ENCODE measurements at regions not wholly inside any gene's neighbourhood (a gene's known extent, or its start where the extent isn't known, plus 50 kb on each side); places are given as distances from the start of the nearest gene placed in this dataset.

- H3K4me2 ChIP-seq (ENCODE audit: insufficient read depth in 1 of 2, low read depth in 2 of 2, low read length in 2 of 2) = no peak overlapping the region
- H3K56ac ChIP-seq (replicated peaks; ENCODE audit: insufficient read length, low read depth, low read length) = no peak overlapping the region
- DNase-seq (ENCODE audit: low read depth in 1 of 2, low spot score in 2 of 2) (peak in 1 of 2 experiments; percentile 26), FAIRE-seq (no peak)
- ChIA-PET CTCF (ENCODE audit: partially characterized antibody) (interaction anchor here (1.0 to 10.9 kb wide), 4 partner anchors 15 to 66 kb away, joined by 3 to 55 read pairs (median 3); no protein-coding TSS in a partner anchor), POLR2A (ENCODE audit: partially characterized antibody) (interaction anchor here (1.1 kb wide), 2 partner anchors 95 to 139 kb away, joined by 3 read pairs; no protein-coding TSS in a partner anchor)
- no peak overlapping the region for H4K91ac ChIP-seq (replicated peaks; ENCODE audit: insufficient read length, low read length)
- no peak overlapping the region for H2BK20ac ChIP-seq (ENCODE audit: low read length)
- no peak overlapping the region for H2AFZ ChIP-seq (ENCODE audit: low read length)
- no peak overlapping the region for H4K5ac ChIP-seq (ENCODE audit: insufficient read length, low read depth, low read length)
- no peaks in the 10 kb centered on the region for H3K4me1 ChIP-seq (replicated peaks in 1 of 4; ENCODE audit: control insufficient read depth in 3 of 4, insufficient read depth in 4 of 4, low read length in 3 of 4)
- no peak overlapping the region for H2BK120ac ChIP-seq (replicated peaks; ENCODE audit: low read depth, low read length)
- H3K4ac ChIP-seq (replicated peaks; ENCODE audit: insufficient read length, low read depth, low read length) = no peak overlapping the region
- no peaks in the 10 kb centered on the region for H3K36me3 ChIP-seq (ENCODE audit: control insufficient read depth in 2 of 4, insufficient read depth in 4 of 4, low read length in 3 of 4)
- no peak overlapping the region for H3K9ac ChIP-seq (replicated peaks in 1 of 4; ENCODE audit: extremely low read depth in 1 of 4, low read depth in 3 of 4, low read length in 3 of 4)
- H2AK5ac ChIP-seq (ENCODE audit: low read depth, low read length) = no peak overlapping the region
- H2BK12ac ChIP-seq (ENCODE audit: low read depth, low read length) = no peak overlapping the region
- H3K79me2 ChIP-seq (ENCODE audit: control insufficient read depth in 1 of 2, insufficient read depth in 2 of 2, low read length in 2 of 2) = no peaks in the 10 kb centered on the region
- H2BK5ac ChIP-seq (ENCODE audit: low read depth, low read length) = no peak overlapping the region
- H2BK15ac ChIP-seq (ENCODE audit: low read length) = 0 out of 2 replicates have a peak overlapping the region, but pooled peaks have one; percentile 11
- H3K27ac ChIP-seq (ENCODE audit: low read depth, low read length) = no peak overlapping the region
- H3K23me2 ChIP-seq (ENCODE audit: low read depth, low read length) = no peaks in the 10 kb centered on the region
- H4K20me1 ChIP-seq (replicated peaks in 1 of 2; ENCODE audit: control insufficient read depth in 1 of 2, insufficient read depth in 2 of 2, low read length in 2 of 2) = no peaks in the 10 kb centered on the region
- H3K23ac ChIP-seq (ENCODE audit: insufficient read length) = no peak overlapping the region
- H3K27me3 ChIP-seq (replicated peaks in 1 of 4; ENCODE audit: control insufficient read depth in 3 of 4, extremely low read depth in 1 of 4, insufficient read depth in 3 of 4, low read length in 3 of 4) = no peaks in the 10 kb centered on the region; a peak in 1 of 7 replicates
- H3K14ac ChIP-seq (ENCODE audit: insufficient read length) = no peak overlapping the region
- H3K9me3 ChIP-seq (ENCODE audit: insufficient read depth in 2 of 2, low read depth in 1 of 2, low read length in 1 of 2) = no peaks in the 10 kb centered on the region
- no peak overlapping the region for H4K8ac ChIP-seq (ENCODE audit: extremely low read depth, insufficient read depth, low read length)
- H3K4me3 ChIP-seq (ENCODE audit: extremely low read depth in 1 of 4, insufficient read depth in 2 of 4, low read depth in 3 of 4, low read length in 4 of 4) = no peak overlapping the region
- no peak overlapping the region for H3K18ac ChIP-seq (ENCODE audit: extremely low read depth, low read length)
- H3K79me1 ChIP-seq (ENCODE audit: low read depth, low read length) = no peaks in the 10 kb centered on the region
- 81% methylated on average over 6 of the region's 6 CpGs; no CpG with 5 or more reads in 1 of the 2 experiments for WGBS, 2 experiments (ENCODE audit: extremely low coverage in 1 of 2, insufficient coverage in 1 of 2, insufficient read length in 1 of 2, insufficient replicate concordance in 2 of 2, low coverage in 1 of 2, low lambda C conversion rate in 2 of 2, missing lambda C conversion rate in 1 of 2)
- TF ChIP-seq SUZ12 (IDR thresholded peaks at IDR 0.05; ENCODE audit: low read length) (no peak), EGR1 (IDR thresholded peaks at IDR 0.05; ENCODE audit: borderline replicate concordance, low read depth, low read length) (no peak), TCF12 (IDR thresholded peaks at IDR 0.05; ENCODE audit: low read depth, low read length) (no peak), SIRT6 (IDR thresholded peaks at IDR 0.05; ENCODE audit: low read length) (no peak), CREB1 (IDR thresholded peaks at IDR 0.05) (no peak), SP2 (IDR thresholded peaks at IDR 0.05; ENCODE audit: low read length) (no peak), PHF8 (conservative IDR thresholded peaks at IDR 0.05; ENCODE audit: low read depth, low read length) (no peak), TAF1 (IDR thresholded peaks at IDR 0.05; ENCODE audit: low read depth, low read length) (no peak), KDM4A (IDR thresholded peaks at IDR 0.05; ENCODE audit: low read depth, low read length, severe bottlenecking) (no peak), CEBPB (IDR thresholded peaks at IDR 0.05; ENCODE audit: low read depth, low read length) (no peak), MAFK (IDR thresholded peaks at IDR 0.05; ENCODE audit: low read depth, low read length) (no peak), BRCA1 (IDR thresholded peaks at IDR 0.05; ENCODE audit: low read depth, low read length) (no peak), POU5F1 (IDR thresholded peaks at IDR 0.05; ENCODE audit: low read depth, low read length) (no peak), POLR2A (IDR thresholded peaks at IDR 0.05; ENCODE audit: control extremely low read depth in 1 of 2, low read depth in 2 of 2, low read length in 2 of 2) (no peak), SRF (IDR thresholded peaks at IDR 0.05; ENCODE audit: low read depth, low read length) (no peak)
- TF ChIP-seq, protein P1, sequence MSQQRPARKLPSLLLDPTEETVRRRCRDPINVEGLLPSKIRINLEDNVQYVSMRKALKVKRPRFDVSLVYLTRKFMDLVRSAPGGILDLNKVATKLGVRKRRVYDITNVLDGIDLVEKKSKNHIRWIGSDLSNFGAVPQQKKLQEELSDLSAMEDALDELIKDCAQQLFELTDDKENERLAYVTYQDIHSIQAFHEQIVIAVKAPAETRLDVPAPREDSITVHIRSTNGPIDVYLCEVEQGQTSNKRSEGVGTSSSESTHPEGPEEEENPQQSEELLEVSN (IDR thresholded peaks at IDR 0.05) = no peak
These were observed 86.7 kb downstream of the ZIC5 start for GRCh38 chr13:99884913-99885312.

All from H1 (cell line).